H9 (cell line): ENCODE measurements at regions not wholly inside any gene's neighbourhood (a gene's known extent, or its start where the extent isn't known, plus 50 kb on each side); places are given as distances from the start of the nearest gene placed in this dataset.

Source experiments
- DNase-seq: peaks from one replicate; pipeline ENCODE4 v3.0.0-alpha.2; 2017
- H2AFZ ChIP-seq: one replicate; pipeline ENCODE4 v1.6.1; 2013; ENCODE audit warnings: mild to moderate bottlenecking, low read length, control low read depth, moderate library complexity
- H2AK5ac ChIP-seq: 2 replicates; pipeline ENCODE4 v1.6.1; 2013; ENCODE audit warnings: low read length, control low read depth, mixed read lengths; ENCODE audit not compliant: insufficient read length
- H2BK120ac ChIP-seq: one replicate; pipeline ENCODE4 v1.6.1; 2013; ENCODE audit warnings: low read depth, mild to moderate bottlenecking, low read length, control low read depth, inconsistent platforms; ENCODE audit not compliant: poor library complexity, severe bottlenecking
- H2BK12ac ChIP-seq: 2 replicates; pipeline ENCODE4 v1.6.1; 2013; ENCODE audit warnings: low read length, control low read depth, mixed read lengths, low read depth; ENCODE audit not compliant: insufficient read length
- H2BK15ac ChIP-seq: 2 replicates; pipeline ENCODE4 v1.6.1; 2013; ENCODE audit warnings: low read depth, low read length, control low read depth
- H2BK20ac ChIP-seq: one replicate; pipeline ENCODE4 v1.6.1; 2013; ENCODE audit warnings: low read depth, mild to moderate bottlenecking, low read length, control low read depth, inconsistent platforms; ENCODE audit not compliant: poor library complexity, severe bottlenecking
- H2BK5ac ChIP-seq: 2 replicates; pipeline ENCODE4 v1.6.1; 2013; ENCODE audit warnings: low read length, control low read depth, mixed read lengths; ENCODE audit not compliant: insufficient read length
- H3K14ac ChIP-seq: 2 replicates; pipeline ENCODE4 v1.6.1; 2013; ENCODE audit warnings: low read length, control low read depth; ENCODE audit not compliant: insufficient read depth
- H3K18ac ChIP-seq: 2 replicates; pipeline ENCODE4 v1.6.1; 2013; ENCODE audit warnings: low read depth, mild to moderate bottlenecking, mixed read lengths, low read length, control low read depth; ENCODE audit not compliant: insufficient read length
- H3K23ac ChIP-seq: 2 replicates; pipeline ENCODE4 v1.6.1; 2013; ENCODE audit warnings: low read length, control low read depth, mixed read lengths, low read depth; ENCODE audit not compliant: insufficient read length
- H3K23me2 ChIP-seq: 2 replicates; pipeline ENCODE4 v1.6.1; 2013; ENCODE audit warnings: low read depth, mild to moderate bottlenecking, mixed read lengths, low read length, control low read depth; ENCODE audit not compliant: insufficient read length, poor library complexity, severe bottlenecking
- H3K27ac ChIP-seq: 2 replicates; pipeline ENCODE4 v1.5.1; 2013; ENCODE audit warnings: low read length, control low read depth, mixed read lengths, low read depth; ENCODE audit not compliant: insufficient read length
- H3K27me3 ChIP-seq: 2 replicates; pipeline ENCODE4 v1.6.1; 2013; ENCODE audit warnings: low read length, control low read depth, inconsistent platforms; ENCODE audit not compliant: insufficient read depth
- H3K4ac ChIP-seq: 2 replicates; pipeline ENCODE4 v1.6.1; 2013; ENCODE audit warnings: low read depth, mild to moderate bottlenecking, control low read depth, inconsistent platforms, low read length, moderate library complexity
- H3K4me1 ChIP-seq: 2 replicates; pipeline ENCODE4 v1.6.1; 2013; ENCODE audit warnings: low read length, control low read depth, inconsistent platforms; ENCODE audit not compliant: insufficient read depth
- H3K4me2 ChIP-seq: 2 replicates; pipeline ENCODE4 v1.6.1; 2013; ENCODE audit warnings: low read length, control low read depth, mixed read lengths; ENCODE audit not compliant: insufficient read length, insufficient read depth
- H3K56ac ChIP-seq: 2 replicates; pipeline ENCODE4 v1.6.1; 2013; ENCODE audit warnings: low read depth, mild to moderate bottlenecking, mixed read lengths, low read length, control low read depth; ENCODE audit not compliant: insufficient read length
- H3K79me1 ChIP-seq: 2 replicates; pipeline ENCODE4 v1.6.1; 2013; ENCODE audit warnings: low read depth, mild to moderate bottlenecking, moderate library complexity, low read length, control low read depth, inconsistent platforms; ENCODE audit not compliant: insufficient read depth, poor library complexity, severe bottlenecking
- H3K79me2 ChIP-seq: 2 replicates; pipeline ENCODE4 v1.6.1; 2013; ENCODE audit warnings: low read length, control low read depth, inconsistent platforms; ENCODE audit not compliant: insufficient read depth
- H3K9ac ChIP-seq: 2 replicates; pipeline ENCODE4 v1.6.1; 2013; ENCODE audit warnings: low read length, control low read depth, mixed read lengths; ENCODE audit not compliant: insufficient read length; ENCODE audit errors: extremely low read depth
- H3K9me3 ChIP-seq: one replicate; pipeline ENCODE4 v1.6.1; 2013; ENCODE audit warnings: low read depth, low read length, inconsistent platforms; ENCODE audit not compliant: control insufficient read depth
- H3T11ph ChIP-seq: one replicate; pipeline ENCODE4 v1.6.1; 2013; ENCODE audit warnings: mild to moderate bottlenecking, low read length, control low read depth, inconsistent platforms
- H4K20me1 ChIP-seq: one replicate; pipeline ENCODE4 v1.6.1; 2013; ENCODE audit not compliant: control insufficient read depth, insufficient read length, insufficient read depth
- H4K5ac ChIP-seq: 2 replicates; pipeline ENCODE4 v1.6.1; 2013; ENCODE audit warnings: low read depth, mild to moderate bottlenecking, mixed read lengths, low read length, control low read depth; ENCODE audit not compliant: insufficient read length
- H4K8ac ChIP-seq: replicated peaks from 2 replicates; pipeline ENCODE4 v1.6.1; 2013; ENCODE audit warnings: low read length, control low read depth, mixed read lengths, low read depth; ENCODE audit not compliant: insufficient read length
- H4K91ac ChIP-seq: 2 replicates; pipeline ENCODE4 v1.6.1; 2013; ENCODE audit warnings: low read depth, mild to moderate bottlenecking, moderate library complexity, mixed read lengths, low read length, control low read depth; ENCODE audit not compliant: insufficient read length
- H3K27ac Mint-ChIP-seq, 3 experiments: 2 replicates in 2 of 3; 3 replicates in 1 of 3; pipeline ENCODE4 v1.8.0; 2020 to 2021; ENCODE audit warnings: mixed read lengths in 3 of 3, mild to moderate bottlenecking in 1 of 3, moderate library complexity in 1 of 3
- H3K27me3 Mint-ChIP-seq: 2 replicates; pipeline ENCODE4 v1.8.0; 2021; ENCODE audit warnings: low read depth, mild to moderate bottlenecking, moderate library complexity, mixed read lengths
- H3K36me3 Mint-ChIP-seq, 3 experiments: 2 replicates in 2 of 3; 3 replicates in 1 of 3; pipeline ENCODE4 v1.8.0; 2020 to 2021; ENCODE audit warnings: low read depth in 3 of 3, mixed read lengths in 3 of 3; ENCODE audit not compliant: insufficient read depth in 1 of 3
- H3K4me1 Mint-ChIP-seq, 2 experiments: 2 replicates each; pipeline ENCODE4 v1.8.0; 2020; ENCODE audit warnings: mixed read lengths in 2 of 2
- H3K4me3 Mint-ChIP-seq, 2 experiments: 2 replicates in 1 of 2; 3 replicates in 1 of 2; pipeline ENCODE4 v1.8.0; 2020 to 2021; ENCODE audit warnings: mild to moderate bottlenecking in 2 of 2, mixed read lengths in 2 of 2, moderate library complexity in 1 of 2
- H3K9me3 Mint-ChIP-seq, 2 experiments: 2 replicates in 1 of 2; 3 replicates in 1 of 2; pipeline ENCODE4 v1.8.0; 2020; ENCODE audit warnings: mild to moderate bottlenecking in 2 of 2, mixed read lengths in 2 of 2, moderate library complexity in 1 of 2
- WGBS: extraction: QIAGEN DNeasy Blood & Tissue Kit; methylation state at CpG from one replicate; pipeline ENCODE4 v1.1.7; 2013; ENCODE audit warnings: missing lambda C conversion rate, low lambda C conversion rate, mixed read lengths; ENCODE audit not compliant: insufficient read length; ENCODE audit errors: extremely low coverage; 5-methylcytosine and 5-hydroxymethylcytosine counted together
- TF ChIP-seq, protein P1 (sequence below): fragments of 200-600 bp; sonication (generic); conservative IDR thresholded peaks from 3 replicates; pipeline ENCODE4 v1.8.0; 2021; ENCODE audit warnings: antibody characterized with exemption, mild to moderate bottlenecking

DNA sequence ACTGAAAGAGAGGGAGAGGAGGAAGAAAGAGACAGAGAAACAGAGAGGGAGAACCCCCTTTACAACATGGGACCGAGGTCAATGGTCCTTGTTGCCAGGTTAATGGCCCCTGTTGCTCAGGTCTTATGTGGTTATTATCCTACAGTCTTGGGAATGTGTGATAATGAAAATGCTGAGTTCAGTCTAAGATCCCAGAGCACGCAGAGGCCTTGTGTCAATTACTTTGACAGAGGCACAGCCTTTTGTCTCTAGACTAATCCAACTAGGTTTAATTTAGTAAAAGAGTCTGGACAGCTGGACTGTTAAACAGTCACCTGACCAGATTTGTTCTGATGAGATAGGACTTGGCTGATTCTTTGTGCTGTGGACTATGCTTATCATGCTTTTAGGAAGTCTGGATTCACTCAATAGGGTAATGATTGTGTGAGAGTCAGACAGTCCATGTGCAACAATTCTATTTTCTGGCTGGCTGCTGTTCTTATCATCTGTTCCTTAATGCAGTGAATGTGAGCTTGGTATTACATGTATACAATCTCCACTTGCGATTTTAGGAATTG is 157.4 kb upstream of the MAGI2 start:
- Histone ChIP-seq H2BK120ac (no peak overlapping the region), H3K79me2 (no peaks in the 10 kb centered on the region), H2BK12ac (no peak overlapping the region), H4K8ac (no peak overlapping the region), H3T11ph (no peak overlapping the region), H3K23ac (no peak overlapping the region), H3K4ac (no peak overlapping the region), H4K5ac (no peak overlapping the region), H3K4me2 (no peak overlapping the region), H3K14ac (no peak overlapping the region), H3K4me1 (no peaks in the 10 kb centered on the region), H3K9me3 (no peaks in the 10 kb centered on the region), H4K91ac (no peak overlapping the region), H4K20me1 (no peaks in the 10 kb centered on the region), H2BK15ac (no peak overlapping the region), H2AK5ac (no peak overlapping the region), H3K79me1 (no peaks in the 10 kb centered on the region), H3K18ac (no peak overlapping the region), H2BK5ac (no peak overlapping the region), H2AFZ (no peak overlapping the region), H3K23me2 (no peaks in the 10 kb centered on the region), H3K56ac (no peak overlapping the region), H2BK20ac (no peak overlapping the region), H3K27ac (no peak overlapping the region), H3K9ac (no peak overlapping the region), H3K27me3 (no peaks in the 10 kb centered on the region)
- Mint-ChIP-seq H3K4me1 (peaks cover 0 to 6% of the 10 kb centered on the region in 2 experiments; a peak in 3 of 4 replicates), H3K36me3 (peaks cover 0 to under 1% (median 0%) of the 10 kb centered on the region in 3 experiments; a peak in 1 of 7 replicates), H3K9me3 (peaks cover 0 to 2% of the 10 kb centered on the region in 2 experiments; a peak in 3 of 5 replicates), H3K27ac (0 out of 7 replicates have a peak overlapping the region, but pooled peaks of 1 of the 3 experiments have one; percentile 26), H3K4me3 (no peak overlapping the region), H3K27me3 (no peaks in the 10 kb centered on the region)
- no peak for DNase-seq
- TF ChIP-seq, protein P1, sequence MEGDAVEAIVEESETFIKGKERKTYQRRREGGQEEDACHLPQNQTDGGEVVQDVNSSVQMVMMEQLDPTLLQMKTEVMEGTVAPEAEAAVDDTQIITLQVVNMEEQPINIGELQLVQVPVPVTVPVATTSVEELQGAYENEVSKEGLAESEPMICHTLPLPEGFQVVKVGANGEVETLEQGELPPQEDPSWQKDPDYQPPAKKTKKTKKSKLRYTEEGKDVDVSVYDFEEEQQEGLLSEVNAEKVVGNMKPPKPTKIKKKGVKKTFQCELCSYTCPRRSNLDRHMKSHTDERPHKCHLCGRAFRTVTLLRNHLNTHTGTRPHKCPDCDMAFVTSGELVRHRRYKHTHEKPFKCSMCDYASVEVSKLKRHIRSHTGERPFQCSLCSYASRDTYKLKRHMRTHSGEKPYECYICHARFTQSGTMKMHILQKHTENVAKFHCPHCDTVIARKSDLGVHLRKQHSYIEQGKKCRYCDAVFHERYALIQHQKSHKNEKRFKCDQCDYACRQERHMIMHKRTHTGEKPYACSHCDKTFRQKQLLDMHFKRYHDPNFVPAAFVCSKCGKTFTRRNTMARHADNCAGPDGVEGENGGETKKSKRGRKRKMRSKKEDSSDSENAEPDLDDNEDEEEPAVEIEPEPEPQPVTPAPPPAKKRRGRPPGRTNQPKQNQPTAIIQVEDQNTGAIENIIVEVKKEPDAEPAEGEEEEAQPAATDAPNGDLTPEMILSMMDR = no peak
- no CpG with 5 or more reads among the region's 3 CpGs for WGBS
